GM23338 (cell line): ENCODE measurements at regions not wholly inside any gene's neighbourhood (a gene's known extent, or its start where the extent isn't known, plus 50 kb on each side); places are given as distances from the start of the nearest gene placed in this dataset.
"Not testable (repeated sequence)": the region's sequence is repeated elsewhere in the genome, so short reads cannot be mapped to it uniquely, and the experiment has no call there.

Experiments
- ATAC-seq: fragments of 200-7000 bp; cut with Tn5 transposase; 3 replicates; pipeline ENCODE4 v1.9.1; 2020
- DNase-seq: peaks from one replicate; pipeline ENCODE4 v3.0.0-alpha.2; 2015; ENCODE audit warnings: low spot score
- H2AFZ ChIP-seq: fragments of 200-600 bp; sonication (generic); 2 replicates; pipeline ENCODE4 v1.8.0; 2016; ENCODE audit warnings: antibody characterized with exemption, mild to moderate bottlenecking, moderate library complexity
- H3F3A ChIP-seq: fragments of 200-600 bp; sonication (generic); replicated peaks from 2 replicates; pipeline ENCODE4 v1.8.0; 2017; ENCODE audit warnings: antibody characterized with exemption, mixed run types, low read depth
- H3K27ac ChIP-seq: fragments of 200-600 bp; sonication (generic); 2 replicates; pipeline ENCODE4 v1.6.1; 2016; ENCODE audit warnings: low read depth
- H3K27me3 ChIP-seq: fragments of 200-600 bp; sonication (generic); 2 replicates; pipeline ENCODE4 v1.8.0; 2016; ENCODE audit warnings: mild to moderate bottlenecking, mixed run types, moderate library complexity; ENCODE audit not compliant: insufficient read depth
- H3K36me3 ChIP-seq: fragments of 200-600 bp; sonication (generic); 2 replicates; pipeline ENCODE4 v1.8.0; 2016; ENCODE audit warnings: mild to moderate bottlenecking; ENCODE audit not compliant: insufficient read depth
- H3K4me1 ChIP-seq: fragments of 200-600 bp; sonication (generic); 2 replicates; pipeline ENCODE4 v1.8.0; 2016; ENCODE audit warnings: mild to moderate bottlenecking, moderate library complexity; ENCODE audit not compliant: insufficient read depth
- H3K4me2 ChIP-seq: fragments of 200-600 bp; sonication (generic); 2 replicates; pipeline ENCODE4 v1.7.1; 2017; ENCODE audit warnings: mixed run types
- H3K4me3 ChIP-seq: fragments of 200-600 bp; sonication (generic); 2 replicates; pipeline ENCODE4 v1.6.1; 2016; ENCODE audit warnings: mixed run types
- H3K79me2 ChIP-seq: fragments of 200-600 bp; sonication (generic); replicated peaks from 2 replicates; pipeline ENCODE4 v1.8.0; 2017; ENCODE audit warnings: mild to moderate bottlenecking; ENCODE audit not compliant: insufficient read depth
- H3K9me2 ChIP-seq: fragments of 200-600 bp; sonication (generic); 2 replicates; pipeline ENCODE4 v1.8.0; 2017; ENCODE audit not compliant: insufficient read depth
- H4K20me1 ChIP-seq: fragments of 200-600 bp; sonication (generic); replicated peaks from 2 replicates; pipeline ENCODE4 v1.8.0; 2017; ENCODE audit warnings: mild to moderate bottlenecking; ENCODE audit not compliant: insufficient read depth
- H3K27ac Mint-ChIP-seq: 2 replicates; pipeline ENCODE4 v1.8.0; 2020; ENCODE audit warnings: inconsistent platforms, mild to moderate bottlenecking, moderate library complexity, mixed read lengths
- H3K27me3 Mint-ChIP-seq: 3 replicates; pipeline ENCODE4 v1.8.0; 2022; ENCODE audit warnings: low read depth, mild to moderate bottlenecking, moderate library complexity, mixed read lengths, inconsistent platforms; ENCODE audit not compliant: insufficient read depth, poor library complexity
- H3K36me3 Mint-ChIP-seq: 3 replicates; pipeline ENCODE4 v1.8.0; 2021; ENCODE audit warnings: low read depth, mild to moderate bottlenecking, inconsistent platforms, moderate library complexity, mixed read lengths
- H3K4me1 Mint-ChIP-seq: 3 replicates; pipeline ENCODE4 v1.8.0; 2020; ENCODE audit warnings: mild to moderate bottlenecking, inconsistent platforms, mixed read lengths
- H3K4me3 Mint-ChIP-seq: 3 replicates; pipeline ENCODE4 v1.8.0; 2021; ENCODE audit warnings: moderate library complexity, mild to moderate bottlenecking, inconsistent platforms, mixed read lengths
- H3K9me3 Mint-ChIP-seq: 3 replicates; pipeline ENCODE4 v1.8.0; 2020; ENCODE audit warnings: moderate library complexity, mild to moderate bottlenecking, inconsistent platforms, mixed read lengths
- CREB1 ChIP-seq: fragments of 250-450 bp; sonication (Bioruptor Pico); IDR thresholded peaks from 2 replicates; pipeline ENCODE4 v1.5.0; 2020; ENCODE audit warnings: low read depth, mild to moderate bottlenecking, moderate library complexity
- EZH2 ChIP-seq: fragments of 200-600 bp; sonication (generic); IDR thresholded peaks from one replicate; pipeline ENCODE4 v1.8.0; 2017; ENCODE audit warnings: antibody characterized with exemption, mild to moderate bottlenecking, low read depth; ENCODE audit not compliant: unreplicated experiment
- EZH2phosphoT487 ChIP-seq: fragments of 200-600 bp; sonication (generic); IDR thresholded peaks from one replicate; pipeline ENCODE4 v1.8.1; 2018; ENCODE audit warnings: antibody characterized with exemption; ENCODE audit not compliant: unreplicated experiment
- JUNB ChIP-seq: IDR thresholded peaks from one replicate; pipeline ENCODE4 v1.6.1; 2016; ENCODE audit warnings: antibody characterized with exemption; ENCODE audit not compliant: unreplicated experiment
- POLR2AphosphoS5 ChIP-seq: IDR thresholded peaks from 2 replicates; pipeline ENCODE4 v1.6.1; 2016; ENCODE audit warnings: antibody characterized with exemption, low read depth
- STAT1 ChIP-seq: IDR thresholded peaks from one replicate; pipeline ENCODE4 v1.6.1; 2016; ENCODE audit warnings: antibody characterized with exemption; ENCODE audit not compliant: unreplicated experiment
- ZNF114 ChIP-seq: fragments of 250-450 bp; sonication (Bioruptor Pico); IDR thresholded peaks from 2 replicates; pipeline ENCODE4 v1.5.0; 2020; ENCODE audit warnings: mild to moderate bottlenecking, moderate library complexity
- ZNF331 ChIP-seq: fragments of 250-450 bp; sonication (Bioruptor Pico); IDR thresholded peaks from 2 replicates; pipeline ENCODE4 v1.5.0; 2020; ENCODE audit warnings: low read depth, mild to moderate bottlenecking, moderate library complexity
- TF ChIP-seq, protein P1 (sequence below): IDR thresholded peaks from 2 replicates; pipeline ENCODE4 v1.6.1; 2016; ENCODE audit warnings: antibody characterized with exemption
- TF ChIP-seq, protein P2 (sequence below), 2 experiments: fragments of 200-600 bp in 1 of 2; sonication (generic) in 1 of 2; conservative IDR thresholded peaks; 2 replicates each; pipeline versions ENCODE4 v1.5.1 to v1.6.1; 2016 to 2017; ENCODE audit warnings: antibody characterized with exemption in 2 of 2, low read depth in 2 of 2, mild to moderate bottlenecking in 2 of 2, moderate library complexity in 1 of 2
- TF ChIP-seq, protein P3 (sequence below): IDR thresholded peaks from one replicate; pipeline ENCODE4 v1.6.1; 2018; ENCODE audit warnings: antibody characterized with exemption; ENCODE audit not compliant: unreplicated experiment

DNA sequence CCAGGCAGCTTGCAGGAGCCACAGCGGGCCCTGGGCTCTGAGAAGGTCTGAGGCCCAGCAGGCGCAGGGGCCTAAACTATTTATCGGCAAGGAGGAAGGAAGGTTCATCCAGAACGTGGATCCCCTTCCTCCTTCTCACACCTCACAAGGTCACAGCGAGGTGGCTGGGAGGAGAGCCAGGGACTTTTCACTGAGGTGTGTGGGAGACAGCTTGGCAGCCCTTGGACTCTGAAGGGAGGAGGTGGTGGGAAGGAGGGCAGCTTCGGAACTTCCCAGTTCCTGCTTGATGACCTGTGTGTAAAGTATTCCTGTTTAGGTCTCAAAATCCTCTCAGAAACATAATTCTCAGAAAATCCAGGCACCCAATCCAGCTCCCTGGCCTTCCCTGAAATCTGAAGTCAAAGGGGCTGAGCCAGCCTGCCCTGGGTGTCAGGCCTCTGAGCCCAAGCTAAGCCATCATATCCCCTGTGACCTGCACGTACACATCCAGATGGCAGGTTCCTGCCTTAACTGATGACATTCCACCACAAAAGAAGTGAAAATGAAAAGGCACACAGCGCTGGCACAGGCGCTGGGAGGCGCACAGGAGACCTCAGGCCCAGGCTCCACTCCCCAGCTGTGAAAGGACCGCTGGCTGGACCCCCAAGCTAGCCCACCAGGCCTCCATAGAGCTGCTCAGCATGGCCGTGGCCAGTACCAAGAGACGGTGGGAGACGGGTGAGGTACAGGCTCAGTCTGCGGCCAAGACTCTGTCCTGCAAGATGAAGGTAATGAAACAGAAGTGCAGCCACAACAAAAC is 269.4 kb upstream of the FRG2C start:
- not testable (repeated sequence) for H3K9me2 ChIP-seq, H3K4me2 ChIP-seq, H2AFZ ChIP-seq, ATAC-seq, H3K27ac ChIP-seq, DNase-seq, H3K27ac Mint-ChIP-seq, H4K20me1 ChIP-seq, H3K36me3 Mint-ChIP-seq, H3K27me3 Mint-ChIP-seq, H3K4me1 ChIP-seq, H3K4me3 Mint-ChIP-seq, H3K79me2 ChIP-seq, H3K36me3 ChIP-seq, H3F3A ChIP-seq, H3K27me3 ChIP-seq, H3K4me3 ChIP-seq
- H3K4me1 Mint-ChIP-seq, result peaks cover 13% of the 10 kb centered on the region
- H3K9me3 Mint-ChIP-seq, result peaks cover 10% of the 10 kb centered on the region

DNA sequence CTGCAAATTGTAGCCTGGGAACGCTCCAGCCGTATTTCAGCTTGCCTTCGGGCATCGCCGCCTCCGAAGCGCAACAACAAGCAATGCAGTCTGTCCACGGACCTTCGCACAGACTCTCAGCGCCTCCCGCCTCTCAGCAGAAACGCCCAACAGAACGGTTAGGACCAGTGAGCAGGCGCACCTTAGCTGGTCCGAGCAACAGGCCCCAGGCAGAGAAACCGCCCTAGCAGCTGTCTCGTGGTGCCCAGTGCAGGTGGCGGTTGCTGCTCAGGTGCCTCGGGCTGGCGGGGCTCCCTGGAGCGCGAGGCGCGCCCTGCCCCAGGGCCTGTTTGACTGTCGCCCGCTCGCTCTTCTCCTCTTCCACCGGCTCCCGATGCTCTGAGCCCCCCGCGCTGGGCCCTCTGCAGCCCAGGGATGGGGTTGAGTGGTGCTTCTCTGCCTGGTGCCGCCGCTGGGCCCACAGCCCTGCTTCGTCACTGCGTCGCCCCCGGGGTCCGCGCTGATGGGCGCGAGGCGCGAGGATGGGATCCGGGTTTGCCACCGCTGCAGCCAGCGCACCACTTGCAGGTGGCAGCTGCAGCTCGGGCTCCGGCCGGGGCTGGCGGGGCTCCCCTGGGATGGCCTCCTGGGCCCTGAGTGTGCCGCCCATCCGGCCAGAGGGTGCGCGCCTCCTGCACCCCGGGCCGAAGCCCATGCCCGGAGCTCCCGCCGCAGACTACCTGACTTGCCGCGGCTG is 268.4 kb upstream of the FRG2C start:
- peaks cover 13% of the 10 kb centered on the region for H3K4me1 Mint-ChIP-seq
- H3K4me3 ChIP-seq, result no peak overlapping the region
- no peak overlapping the region for H3K4me3 Mint-ChIP-seq

DNA sequence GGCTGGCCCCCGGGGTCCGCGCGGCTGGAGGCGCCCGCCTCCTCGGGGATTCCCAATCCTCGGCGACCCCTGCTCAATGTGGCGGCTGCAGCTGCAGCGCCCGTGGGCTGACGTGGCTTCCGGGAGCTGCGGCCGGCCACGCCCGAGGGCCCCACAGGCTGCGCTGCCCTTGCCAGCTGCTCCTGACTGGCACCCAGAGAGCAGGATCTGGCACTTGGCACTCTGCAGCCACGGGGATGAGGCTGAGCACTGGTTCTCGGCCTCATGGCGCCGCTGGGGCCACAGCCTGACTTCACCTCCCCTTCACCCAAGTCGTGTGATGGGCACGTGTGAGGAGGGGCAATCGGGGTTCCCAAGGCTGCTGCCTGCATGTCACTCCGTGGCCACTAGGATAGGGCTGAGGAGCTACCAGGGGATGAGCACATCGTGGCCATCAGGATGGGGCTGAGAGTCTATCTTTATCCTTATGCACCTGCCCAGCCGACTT is 267.8 kb upstream of the FRG2C start:
- Histone ChIP-seq H3K9me2 (no peaks in the 10 kb centered on the region), H3K27me3 (no peaks in the 10 kb centered on the region), H3K4me1 (no peaks in the 10 kb centered on the region), H3K4me3 (no peak overlapping the region), H3K79me2 (no peaks in the 10 kb centered on the region), H3K36me3 (no peaks in the 10 kb centered on the region), H3K4me2 (no peak overlapping the region), H4K20me1 (no peaks in the 10 kb centered on the region), H2AFZ (no peak overlapping the region), H3K27ac (no peak overlapping the region), H3F3A (no peaks in the 10 kb centered on the region)
- Mint-ChIP-seq H3K4me3 (no peak overlapping the region), H3K9me3 (peaks cover 10% of the 10 kb centered on the region), H3K4me1 (peaks cover 13% of the 10 kb centered on the region), H3K27ac (no peak overlapping the region), H3K36me3 (peaks cover 3% of the 10 kb centered on the region; the same call in 1 of the 3 replicates), H3K27me3 (peaks cover 10% of the 10 kb centered on the region)
- ATAC-seq, result no peak
- DNase-seq, result peak; percentile 27
- TF ChIP-seq POLR2AphosphoS5, result no peak
- TF ChIP-seq STAT1, result no peak
- TF ChIP-seq, protein P1, sequence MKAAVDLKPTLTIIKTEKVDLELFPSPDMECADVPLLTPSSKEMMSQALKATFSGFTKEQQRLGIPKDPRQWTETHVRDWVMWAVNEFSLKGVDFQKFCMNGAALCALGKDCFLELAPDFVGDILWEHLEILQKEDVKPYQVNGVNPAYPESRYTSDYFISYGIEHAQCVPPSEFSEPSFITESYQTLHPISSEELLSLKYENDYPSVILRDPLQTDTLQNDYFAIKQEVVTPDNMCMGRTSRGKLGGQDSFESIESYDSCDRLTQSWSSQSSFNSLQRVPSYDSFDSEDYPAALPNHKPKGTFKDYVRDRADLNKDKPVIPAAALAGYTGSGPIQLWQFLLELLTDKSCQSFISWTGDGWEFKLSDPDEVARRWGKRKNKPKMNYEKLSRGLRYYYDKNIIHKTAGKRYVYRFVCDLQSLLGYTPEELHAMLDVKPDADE, result no peak
- TF ChIP-seq EZH2, result no peak
- TF ChIP-seq, protein P2, sequence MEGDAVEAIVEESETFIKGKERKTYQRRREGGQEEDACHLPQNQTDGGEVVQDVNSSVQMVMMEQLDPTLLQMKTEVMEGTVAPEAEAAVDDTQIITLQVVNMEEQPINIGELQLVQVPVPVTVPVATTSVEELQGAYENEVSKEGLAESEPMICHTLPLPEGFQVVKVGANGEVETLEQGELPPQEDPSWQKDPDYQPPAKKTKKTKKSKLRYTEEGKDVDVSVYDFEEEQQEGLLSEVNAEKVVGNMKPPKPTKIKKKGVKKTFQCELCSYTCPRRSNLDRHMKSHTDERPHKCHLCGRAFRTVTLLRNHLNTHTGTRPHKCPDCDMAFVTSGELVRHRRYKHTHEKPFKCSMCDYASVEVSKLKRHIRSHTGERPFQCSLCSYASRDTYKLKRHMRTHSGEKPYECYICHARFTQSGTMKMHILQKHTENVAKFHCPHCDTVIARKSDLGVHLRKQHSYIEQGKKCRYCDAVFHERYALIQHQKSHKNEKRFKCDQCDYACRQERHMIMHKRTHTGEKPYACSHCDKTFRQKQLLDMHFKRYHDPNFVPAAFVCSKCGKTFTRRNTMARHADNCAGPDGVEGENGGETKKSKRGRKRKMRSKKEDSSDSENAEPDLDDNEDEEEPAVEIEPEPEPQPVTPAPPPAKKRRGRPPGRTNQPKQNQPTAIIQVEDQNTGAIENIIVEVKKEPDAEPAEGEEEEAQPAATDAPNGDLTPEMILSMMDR (conservative IDR thresholded peaks at IDR 0.05; ENCODE audit: low read depth in 2 of 2), result no peak
- TF ChIP-seq JUNB, result no peak
- TF ChIP-seq EZH2phosphoT487, result no peak
- TF ChIP-seq, protein P3, sequence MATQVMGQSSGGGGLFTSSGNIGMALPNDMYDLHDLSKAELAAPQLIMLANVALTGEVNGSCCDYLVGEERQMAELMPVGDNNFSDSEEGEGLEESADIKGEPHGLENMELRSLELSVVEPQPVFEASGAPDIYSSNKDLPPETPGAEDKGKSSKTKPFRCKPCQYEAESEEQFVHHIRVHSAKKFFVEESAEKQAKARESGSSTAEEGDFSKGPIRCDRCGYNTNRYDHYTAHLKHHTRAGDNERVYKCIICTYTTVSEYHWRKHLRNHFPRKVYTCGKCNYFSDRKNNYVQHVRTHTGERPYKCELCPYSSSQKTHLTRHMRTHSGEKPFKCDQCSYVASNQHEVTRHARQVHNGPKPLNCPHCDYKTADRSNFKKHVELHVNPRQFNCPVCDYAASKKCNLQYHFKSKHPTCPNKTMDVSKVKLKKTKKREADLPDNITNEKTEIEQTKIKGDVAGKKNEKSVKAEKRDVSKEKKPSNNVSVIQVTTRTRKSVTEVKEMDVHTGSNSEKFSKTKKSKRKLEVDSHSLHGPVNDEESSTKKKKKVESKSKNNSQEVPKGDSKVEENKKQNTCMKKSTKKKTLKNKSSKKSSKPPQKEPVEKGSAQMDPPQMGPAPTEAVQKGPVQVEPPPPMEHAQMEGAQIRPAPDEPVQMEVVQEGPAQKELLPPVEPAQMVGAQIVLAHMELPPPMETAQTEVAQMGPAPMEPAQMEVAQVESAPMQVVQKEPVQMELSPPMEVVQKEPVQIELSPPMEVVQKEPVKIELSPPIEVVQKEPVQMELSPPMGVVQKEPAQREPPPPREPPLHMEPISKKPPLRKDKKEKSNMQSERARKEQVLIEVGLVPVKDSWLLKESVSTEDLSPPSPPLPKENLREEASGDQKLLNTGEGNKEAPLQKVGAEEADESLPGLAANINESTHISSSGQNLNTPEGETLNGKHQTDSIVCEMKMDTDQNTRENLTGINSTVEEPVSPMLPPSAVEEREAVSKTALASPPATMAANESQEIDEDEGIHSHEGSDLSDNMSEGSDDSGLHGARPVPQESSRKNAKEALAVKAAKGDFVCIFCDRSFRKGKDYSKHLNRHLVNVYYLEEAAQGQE, result no peak
- TF ChIP-seq CREB1 (CRISPR knock-in tag), result no peak
- no peak for TF ChIP-seq ZNF331 (CRISPR knock-in tag)
- no peak for TF ChIP-seq ZNF114

More for the DNA sequence above, 268.4 kb upstream of the FRG2C start:
- H3K9me2 ChIP-seq, result no peaks in the 10 kb centered on the region
- H3K27me3 ChIP-seq, result no peaks in the 10 kb centered on the region
- peaks cover 10% of the 10 kb centered on the region for H3K9me3 Mint-ChIP-seq
- no peaks in the 10 kb centered on the region for H3K36me3 ChIP-seq
- H3F3A ChIP-seq, result no peaks in the 10 kb centered on the region
- ATAC-seq (no peak; the same call in 2 of the 3 replicates), DNase-seq (no peak)
- no peak overlapping the region for H3K27ac ChIP-seq
- no peak overlapping the region for H2AFZ ChIP-seq
- H3K36me3 Mint-ChIP-seq, result peaks cover 3% of the 10 kb centered on the region; the same call in 1 of the 3 replicates
- no peak overlapping the region for H3K27ac Mint-ChIP-seq
- H3K79me2 ChIP-seq, result no peaks in the 10 kb centered on the region
- H3K4me2 ChIP-seq, result no peak overlapping the region
- peaks cover 10% of the 10 kb centered on the region for H3K27me3 Mint-ChIP-seq
- no peak for TF ChIP-seq EZH2phosphoT487
- TF ChIP-seq JUNB, result no peak
- no peaks in the 10 kb centered on the region for H3K4me1 ChIP-seq
- H4K20me1 ChIP-seq, result no peaks in the 10 kb centered on the region
